ENCODE measurements at regions not wholly inside any gene's neighbourhood (a gene's known extent, or its start where the extent isn't known, plus 50 kb on each side); places are given as distances from the start of the nearest gene placed in this dataset.

DNA sequence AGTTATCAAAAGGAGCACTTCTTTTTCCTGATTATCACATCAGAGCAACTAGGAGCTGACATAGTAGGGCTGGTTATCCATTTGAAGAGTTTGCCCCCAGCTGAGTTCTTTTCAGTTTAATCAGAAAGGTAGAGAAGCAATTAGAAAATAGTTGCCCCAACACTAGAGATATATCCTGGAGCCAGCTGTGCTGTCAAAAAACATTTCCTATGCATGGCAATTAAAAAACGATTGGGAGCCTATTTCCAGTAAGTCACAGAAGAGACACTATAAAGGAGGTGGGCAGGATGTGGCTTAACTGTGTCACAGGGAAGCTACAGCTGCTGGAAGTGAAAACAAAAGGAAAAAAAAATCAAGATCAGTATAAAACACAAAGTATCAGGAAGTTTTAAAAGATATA lies 155.7 kb upstream of the SLITRK1 start:
- H3K27ac ChIP-seq (ENCODE audit: control insufficient read depth, insufficient read depth): no peak overlapping the region
- H3K4me3 ChIP-seq: no peak overlapping the region
- ChIA-PET RAD21 (ENCODE audit: unreplicated experiment) (no interaction called here), CTCF (no interaction called here), SMC1A (ENCODE audit: uncharacterized antibody, unreplicated experiment) (interaction anchor here (0.9 kb wide), 1 partner anchor 8 kb away, joined by 3 read pairs; no protein-coding TSS in a partner anchor), POLR2A (no interaction called here)
- H3K36me3 ChIP-seq (ENCODE audit: control insufficient read depth in 2 of 2, insufficient read depth in 2 of 2, low read length in 1 of 2): no peaks in the 10 kb centered on the region
- DNase-seq (ENCODE audit: low read depth, low spot score): no peak
- H4K20me1 ChIP-seq (ENCODE audit: control insufficient read depth, insufficient read depth): no peaks in the 10 kb centered on the region
- H3K9ac ChIP-seq (ENCODE audit: control insufficient read depth, insufficient read depth, low read length): no peak overlapping the region
- 0% methylated on average over 1 of the region's 1 CpG for WGBS (ENCODE audit: insufficient coverage, insufficient replicate concordance, low lambda C conversion rate, missing lambda C conversion rate)
- H3K4me2 ChIP-seq (ENCODE audit: control insufficient read depth, insufficient read depth): no peak overlapping the region
- no peaks in the 10 kb centered on the region for H3K79me2 ChIP-seq (ENCODE audit: control insufficient read depth, insufficient read depth, low read length)
- no peaks in the 10 kb centered on the region for H3K27me3 ChIP-seq (replicated peaks in 1 of 2; ENCODE audit: control insufficient read depth in 2 of 2, insufficient read depth in 2 of 2, low read length in 1 of 2)
- H3K9me3 ChIP-seq (replicated peaks; ENCODE audit: control insufficient read depth, insufficient read depth, low read length): no peaks in the 10 kb centered on the region; the same call in 2 of the 3 replicates
- FAIRE-seq: no peak
- BruUV-seq (replicated peaks): no TSS peak
- no peak for ATAC-seq
- intact Hi-C loops (cut with micrococcal nuclease; ENCODE audit: unreplicated experiment): no loop called here
- H2AFZ ChIP-seq (ENCODE audit: control insufficient read depth, low read depth, low read length): no peak overlapping the region
- in situ Hi-C loops (cut with MboI): no loop called here
- no peaks in the 10 kb centered on the region for H3K4me1 ChIP-seq (ENCODE audit: control insufficient read depth, insufficient read depth, low read length)
- TF ChIP-seq, protein P1, sequence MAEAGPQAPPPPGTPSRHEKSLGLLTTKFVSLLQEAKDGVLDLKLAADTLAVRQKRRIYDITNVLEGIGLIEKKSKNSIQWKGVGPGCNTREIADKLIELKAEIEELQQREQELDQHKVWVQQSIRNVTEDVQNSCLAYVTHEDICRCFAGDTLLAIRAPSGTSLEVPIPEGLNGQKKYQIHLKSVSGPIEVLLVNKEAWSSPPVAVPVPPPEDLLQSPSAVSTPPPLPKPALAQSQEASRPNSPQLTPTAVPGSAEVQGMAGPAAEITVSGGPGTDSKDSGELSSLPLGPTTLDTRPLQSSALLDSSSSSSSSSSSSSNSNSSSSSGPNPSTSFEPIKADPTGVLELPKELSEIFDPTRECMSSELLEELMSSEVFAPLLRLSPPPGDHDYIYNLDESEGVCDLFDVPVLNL (IDR thresholded peaks at IDR 0.05; ENCODE audit: low read depth, low read length): no peak
- TF ChIP-seq LARP7 (IDR thresholded peaks at IDR 0.05) (no peak), MYC (IDR thresholded peaks at IDR 0.05; ENCODE audit: insufficient read depth, insufficient read length, insufficient replicate concordance, low read length, severe bottlenecking) (no peak), SMAD5 (IDR thresholded peaks at IDR 0.05; ENCODE audit: low read depth) (no peak)

DNA sequence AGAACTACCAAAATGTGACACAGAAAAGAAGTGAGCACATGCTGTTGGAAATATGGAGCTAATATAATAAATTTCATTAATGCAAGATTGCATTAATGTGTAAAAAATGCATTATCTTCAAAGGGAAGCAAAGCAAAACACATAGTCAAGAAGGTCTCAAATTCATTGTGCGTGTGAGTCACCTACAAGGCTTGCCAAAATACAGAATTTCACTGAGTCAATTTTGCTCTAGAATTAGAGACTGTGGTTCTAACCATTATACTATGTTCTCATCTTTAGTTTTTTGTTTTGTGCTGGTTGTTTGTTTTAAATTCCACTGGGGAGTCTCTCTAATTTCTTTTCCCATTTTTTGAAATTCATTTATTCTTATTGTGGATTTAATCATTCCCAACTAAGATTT lies 149.8 kb upstream of the SLITRK1 start:
- H3K4me1 ChIP-seq (ENCODE audit: control insufficient read depth, insufficient read depth, low read length): no peaks in the 10 kb centered on the region
- H4K20me1 ChIP-seq (ENCODE audit: control insufficient read depth, insufficient read depth): no peaks in the 10 kb centered on the region
- CTCF ChIA-PET: interaction anchor here (0.6 kb wide), 1 partner anchor 1408 kb away, joined by 3 read pairs; no protein-coding TSS in a partner anchor
- no peak for DNase-seq (ENCODE audit: low read depth, low spot score)
- no peak overlapping the region for H3K27ac ChIP-seq (ENCODE audit: control insufficient read depth, insufficient read depth)
- no peak overlapping the region for H3K4me3 ChIP-seq
- H3K36me3 ChIP-seq (ENCODE audit: control insufficient read depth in 2 of 2, insufficient read depth in 2 of 2, low read length in 1 of 2): no peaks in the 10 kb centered on the region
- no peak overlapping the region for H3K9ac ChIP-seq (ENCODE audit: control insufficient read depth, insufficient read depth, low read length)
- no peak overlapping the region for H3K4me2 ChIP-seq (ENCODE audit: control insufficient read depth, insufficient read depth)
- H3K9me3 ChIP-seq (replicated peaks; ENCODE audit: control insufficient read depth, insufficient read depth, low read length): no peaks in the 10 kb centered on the region; the same call in 2 of the 3 replicates
- POLR2A ChIA-PET: no interaction called here
- no peaks in the 10 kb centered on the region for H3K79me2 ChIP-seq (ENCODE audit: control insufficient read depth, insufficient read depth, low read length)
- FAIRE-seq: no peak
- RAD21 ChIA-PET (ENCODE audit: unreplicated experiment): no interaction called here
- intact Hi-C loops (cut with micrococcal nuclease; ENCODE audit: unreplicated experiment) (no loop called here), in situ Hi-C loops (cut with MboI) (no loop called here)
- ATAC-seq: no peak
- H3K27me3 ChIP-seq (replicated peaks in 1 of 2; ENCODE audit: control insufficient read depth in 2 of 2, insufficient read depth in 2 of 2, low read length in 1 of 2): no peaks in the 10 kb centered on the region
- SMC1A ChIA-PET (ENCODE audit: uncharacterized antibody, unreplicated experiment): no interaction called here
- WGBS (ENCODE audit: insufficient coverage, insufficient replicate concordance, low lambda C conversion rate, missing lambda C conversion rate): 0% methylated on average over 1 of the region's 1 CpG
- H2AFZ ChIP-seq (ENCODE audit: control insufficient read depth, low read depth, low read length): no peak overlapping the region
- no TSS peak for BruUV-seq (replicated peaks)
- TF ChIP-seq SRF (IDR thresholded peaks at IDR 0.05; ENCODE audit: low read depth in 2 of 2, low read length in 2 of 2): no peak
- no peak for TF ChIP-seq MYC (IDR thresholded peaks at IDR 0.05; ENCODE audit: insufficient read depth, insufficient read length, insufficient replicate concordance, low read length, severe bottlenecking)
- TF ChIP-seq SMC3 (IDR thresholded peaks at IDR 0.05; ENCODE audit: borderline replicate concordance, low read length): no peak
- TF ChIP-seq POLR2AphosphoS2 (IDR thresholded peaks at IDR 0.05; ENCODE audit: low read depth, low read length): no peak
- no peak for TF ChIP-seq MTA3 (IDR thresholded peaks at IDR 0.05; ENCODE audit: borderline replicate concordance, low read length)
- TF ChIP-seq EZH2 (IDR thresholded peaks at IDR 0.05; ENCODE audit: borderline replicate concordance, control insufficient read depth, low read depth, low read length): no peak
- TF ChIP-seq ZBED1 (IDR thresholded peaks at IDR 0.05; ENCODE audit: borderline replicate concordance): no peak
- no peak for TF ChIP-seq JUND (IDR thresholded peaks at IDR 0.05; ENCODE audit: low read depth, low read length)
- no peak for TF ChIP-seq NR2F1 (conservative IDR thresholded peaks at IDR 0.05)
- TF ChIP-seq MEF2B (IDR thresholded peaks at IDR 0.05; ENCODE audit: partially characterized antibody, poor library complexity, severe bottlenecking): no peak
- TF ChIP-seq SMAD1 (IDR thresholded peaks at IDR 0.05; ENCODE audit: low read depth, partially characterized antibody): no peak
- TF ChIP-seq LARP7 (IDR thresholded peaks at IDR 0.05): no peak
- TF ChIP-seq, protein P2, sequence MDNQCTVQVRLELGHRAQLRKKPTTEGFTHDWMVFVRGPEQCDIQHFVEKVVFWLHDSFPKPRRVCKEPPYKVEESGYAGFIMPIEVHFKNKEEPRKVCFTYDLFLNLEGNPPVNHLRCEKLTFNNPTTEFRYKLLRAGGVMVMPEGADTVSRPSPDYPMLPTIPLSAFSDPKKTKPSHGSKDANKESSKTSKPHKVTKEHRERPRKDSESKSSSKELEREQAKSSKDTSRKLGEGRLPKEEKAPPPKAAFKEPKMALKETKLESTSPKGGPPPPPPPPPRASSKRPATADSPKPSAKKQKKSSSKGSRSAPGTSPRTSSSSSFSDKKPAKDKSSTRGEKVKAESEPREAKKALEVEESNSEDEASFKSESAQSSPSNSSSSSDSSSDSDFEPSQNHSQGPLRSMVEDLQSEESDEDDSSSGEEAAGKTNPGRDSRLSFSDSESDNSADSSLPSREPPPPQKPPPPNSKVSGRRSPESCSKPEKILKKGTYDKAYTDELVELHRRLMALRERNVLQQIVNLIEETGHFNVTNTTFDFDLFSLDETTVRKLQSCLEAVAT (IDR thresholded peaks at IDR 0.05): no peak
- TF ChIP-seq GABPA (IDR thresholded peaks at IDR 0.05; ENCODE audit: low read depth): no peak
- no peak for TF ChIP-seq ZNF274 (IDR thresholded peaks at IDR 0.05; ENCODE audit: insufficient read depth, insufficient read length)
- TF ChIP-seq GATAD2B (conservative IDR thresholded peaks at IDR 0.05; ENCODE audit: low read depth): no peak
